Erythroblast (primary cell): ENCODE measurements at regions not wholly inside any gene's neighbourhood (a gene's known extent, or its start where the extent isn't known, plus 50 kb on each side); places are given as distances from the start of the nearest gene placed in this dataset.

Source experiments
- GATA1 ChIP-seq: IDR thresholded peaks from 2 replicates; pipeline ENCODE4 v1.6.1; 2011; ENCODE audit warnings: low read depth, mild to moderate bottlenecking, control low read depth, low read length, moderate library complexity
- POLR2A ChIP-seq: IDR thresholded peaks from 2 replicates; pipeline ENCODE4 v1.6.1; 2011; ENCODE audit warnings: mild to moderate bottlenecking, low read length

DNA sequence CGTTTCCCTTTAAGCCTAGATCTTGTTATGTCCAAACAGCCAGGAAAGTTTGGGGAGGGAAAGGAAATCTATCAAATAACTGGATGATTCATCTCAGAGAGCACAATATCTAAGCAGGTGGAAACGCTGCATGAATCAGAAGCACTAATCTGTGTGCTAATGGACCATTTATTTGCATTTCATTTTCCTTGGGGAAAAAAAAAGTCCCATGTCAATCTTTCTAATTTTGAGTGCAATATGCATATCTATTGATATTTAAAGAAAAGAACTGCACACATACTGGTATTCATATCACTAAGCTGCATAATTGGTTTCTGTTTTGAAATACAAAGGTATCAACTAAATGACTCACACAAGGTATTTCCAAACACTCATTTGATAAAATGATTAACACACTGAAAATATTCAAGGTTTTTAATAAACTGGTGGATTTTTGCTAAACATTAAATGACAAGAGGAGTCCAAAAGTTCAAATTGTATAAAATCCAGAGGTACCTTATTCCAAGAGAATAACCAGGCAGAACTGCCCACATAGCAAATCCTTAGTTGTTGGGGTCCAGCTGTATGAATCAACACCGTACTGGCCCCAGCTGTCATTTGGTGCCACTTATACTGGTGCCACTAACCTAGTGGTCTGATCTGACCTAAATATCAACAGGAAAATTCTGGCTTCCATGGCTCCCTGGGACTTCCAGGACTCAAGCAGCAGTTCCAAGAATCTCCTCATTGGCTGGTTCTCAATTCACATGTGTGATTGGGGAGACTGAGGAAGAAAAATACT, 122.2 kb upstream of the SP4 start:
- no peak for TF ChIP-seq POLR2A
- TF ChIP-seq GATA1, result no peak
